Left renal cortex interstitium (tissue), 4 donors: ENCODE measurements at regions not wholly inside any gene's neighbourhood (a gene's known extent, or its start where the extent isn't known, plus 50 kb on each side); places are given as distances from the start of the nearest gene placed in this dataset.
"Not testable (repeated sequence)": the region's sequence is repeated elsewhere in the genome, so short reads cannot be mapped to it uniquely, and the experiment has no call there.

Experiments used
- DNase-seq, 4 donors: peaks; one replicate each; pipeline ENCODE4 v3.0.0-alpha.2; 2013; ENCODE audit warnings: low read depth in 4 of 4, low spot score in 2 of 4, missing footprints in 1 of 4

DNA sequence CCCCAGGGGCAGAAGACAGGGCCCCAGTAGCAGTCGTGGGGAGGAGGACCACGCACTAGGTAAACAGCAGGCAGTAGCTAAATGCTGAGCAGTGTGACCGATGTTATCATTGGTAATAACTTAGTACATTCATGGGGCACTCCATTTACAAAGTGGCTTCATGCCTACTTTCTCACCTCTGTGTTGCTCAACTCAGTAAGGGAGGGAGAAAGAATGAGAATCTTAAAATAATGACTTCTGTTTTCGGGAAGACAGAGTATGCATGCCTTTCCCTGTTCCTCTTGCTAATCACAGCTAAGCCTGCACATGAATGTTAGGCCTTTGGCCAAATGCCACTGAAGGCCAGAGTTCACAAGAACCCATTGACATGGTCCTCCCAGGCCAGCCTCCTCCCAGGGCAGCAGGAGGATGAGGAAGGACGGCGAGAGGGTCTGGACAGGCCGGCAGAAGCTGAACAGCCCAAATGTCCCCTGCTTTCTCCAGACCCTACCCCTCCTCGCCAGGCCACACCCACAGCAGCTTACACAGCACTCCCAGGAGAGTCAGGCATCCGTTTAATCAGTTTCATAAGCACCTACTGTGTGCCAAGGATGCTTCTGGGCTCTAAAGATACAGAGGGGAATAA is 183.4 kb downstream of the ANKRD60 start:
- no peak for DNase-seq

DNA sequence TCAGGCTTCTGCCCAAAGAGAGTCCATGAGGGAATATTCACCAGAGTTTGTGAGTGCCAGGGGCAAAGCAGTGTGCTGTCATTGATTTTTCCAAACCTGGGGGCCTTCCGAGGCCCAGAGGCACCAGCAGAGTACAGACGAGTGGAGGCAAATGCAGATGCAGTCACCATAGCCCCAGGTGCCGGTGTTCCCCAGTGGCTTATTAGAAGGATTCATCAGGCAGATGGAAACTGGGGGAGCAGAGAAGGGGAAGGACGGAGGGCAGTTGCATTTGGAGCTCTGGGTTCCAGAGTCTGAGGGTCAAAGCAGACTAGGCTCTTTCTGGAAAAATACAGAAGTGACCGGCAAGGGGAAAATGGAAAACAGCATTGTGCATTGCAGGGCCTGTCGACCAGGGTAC is 184.2 kb downstream of the ANKRD60 start:
- DNase-seq: no peak

DNA sequence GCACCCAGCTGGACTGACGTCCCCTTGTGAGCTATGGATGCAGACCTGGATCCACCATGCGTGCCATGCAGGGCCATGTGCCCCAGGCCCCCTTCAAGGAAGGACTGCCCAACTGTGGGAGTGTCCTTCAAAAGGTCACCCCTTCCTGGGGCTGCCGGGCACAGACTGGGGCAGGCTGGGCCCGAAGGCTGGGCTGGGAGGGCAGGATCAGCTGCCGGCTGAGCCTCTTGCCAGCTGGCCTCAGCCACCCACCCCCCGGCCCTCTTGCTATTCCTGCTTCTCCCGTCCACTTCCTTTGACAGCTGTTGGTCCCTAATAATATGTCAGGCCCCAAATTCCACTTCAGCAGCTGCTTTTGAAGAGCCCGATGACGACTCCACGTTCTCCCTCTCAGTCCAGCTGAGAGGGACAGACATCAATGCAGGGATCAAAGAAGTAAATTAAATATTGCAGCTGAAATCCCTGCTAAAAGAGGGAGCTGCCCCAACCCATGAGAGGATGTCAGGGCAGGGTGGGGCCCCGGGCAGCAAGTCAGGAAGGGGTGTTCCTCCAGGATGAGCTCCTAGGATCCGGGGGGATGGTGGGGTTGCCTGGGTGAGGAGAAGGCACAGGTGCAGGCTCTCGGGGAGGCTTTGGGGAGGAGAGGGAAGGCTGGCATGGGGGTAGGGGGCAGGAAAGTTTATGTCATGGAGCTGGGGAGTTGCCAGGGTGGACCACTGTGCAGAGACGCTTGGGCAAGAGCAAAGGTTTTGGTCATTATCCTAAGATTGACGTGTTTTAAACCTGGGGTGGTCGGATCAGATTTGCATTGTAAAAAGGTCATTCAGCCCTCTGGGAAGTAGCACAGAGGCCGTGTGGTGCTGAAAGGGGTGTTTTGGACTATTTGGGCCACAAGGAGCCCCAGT is 185.0 kb downstream of the ANKRD60 start:
- no peak for DNase-seq

DNA sequence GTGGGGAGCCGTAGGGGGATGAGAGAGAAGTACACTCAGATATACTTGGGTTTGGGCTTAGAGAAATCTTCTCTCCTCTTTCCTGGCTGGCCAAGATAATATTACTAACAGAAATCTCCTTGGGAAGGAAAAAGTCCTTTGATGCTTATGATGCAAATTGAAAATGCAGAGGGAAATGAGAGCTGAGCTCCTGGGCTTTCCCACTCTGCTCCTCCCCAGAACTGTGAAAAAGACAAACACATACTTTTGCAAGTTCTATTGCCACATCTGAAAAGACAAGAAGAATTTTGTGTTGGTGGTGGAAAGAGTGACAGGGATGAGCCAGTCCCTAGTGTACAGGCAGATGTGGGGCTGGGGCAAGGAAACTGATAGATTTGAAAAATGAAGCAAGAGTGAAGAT is 185.9 kb downstream of the ANKRD60 start:
- no peak for DNase-seq

DNA sequence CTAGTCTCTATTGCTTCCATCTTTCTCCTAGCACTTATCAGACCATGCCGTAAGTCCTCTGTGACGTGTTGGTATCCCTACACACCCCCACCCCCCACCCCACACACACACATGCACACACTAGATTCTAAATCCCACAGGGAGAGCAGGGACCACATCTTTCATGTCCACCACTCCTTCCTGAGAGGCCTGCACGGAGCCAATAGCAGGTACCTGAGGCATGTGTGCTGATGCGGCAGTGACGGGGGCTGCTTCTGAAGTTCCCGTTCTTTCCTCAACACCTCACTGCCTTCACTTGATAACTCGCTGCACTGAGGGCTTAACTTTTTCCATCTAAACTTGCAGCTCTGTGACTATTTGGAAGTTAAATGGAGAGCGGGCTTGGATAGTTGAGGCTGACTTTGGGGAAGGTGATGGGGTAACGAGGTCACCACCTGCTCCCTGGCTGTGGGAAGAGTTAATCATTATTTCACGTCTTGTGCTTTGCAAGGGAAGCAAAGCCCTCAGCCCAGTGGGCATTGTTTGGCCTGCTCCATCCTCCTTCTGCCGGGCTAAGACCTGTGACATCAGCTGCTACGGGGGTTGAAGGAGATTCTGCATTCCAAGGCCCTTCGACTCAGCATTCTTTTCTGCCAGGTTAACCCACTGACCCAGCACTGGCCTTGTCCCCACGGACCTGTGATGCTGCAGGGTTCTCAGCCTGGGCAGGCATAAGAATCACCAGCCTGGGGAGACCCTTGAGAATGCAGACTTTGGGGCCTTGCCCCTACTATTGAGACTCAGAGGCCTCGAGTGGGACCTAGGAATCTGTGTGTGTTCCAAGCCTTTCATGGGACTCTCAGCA is 187.8 kb downstream of the ANKRD60 start:
- no peak for DNase-seq

DNA sequence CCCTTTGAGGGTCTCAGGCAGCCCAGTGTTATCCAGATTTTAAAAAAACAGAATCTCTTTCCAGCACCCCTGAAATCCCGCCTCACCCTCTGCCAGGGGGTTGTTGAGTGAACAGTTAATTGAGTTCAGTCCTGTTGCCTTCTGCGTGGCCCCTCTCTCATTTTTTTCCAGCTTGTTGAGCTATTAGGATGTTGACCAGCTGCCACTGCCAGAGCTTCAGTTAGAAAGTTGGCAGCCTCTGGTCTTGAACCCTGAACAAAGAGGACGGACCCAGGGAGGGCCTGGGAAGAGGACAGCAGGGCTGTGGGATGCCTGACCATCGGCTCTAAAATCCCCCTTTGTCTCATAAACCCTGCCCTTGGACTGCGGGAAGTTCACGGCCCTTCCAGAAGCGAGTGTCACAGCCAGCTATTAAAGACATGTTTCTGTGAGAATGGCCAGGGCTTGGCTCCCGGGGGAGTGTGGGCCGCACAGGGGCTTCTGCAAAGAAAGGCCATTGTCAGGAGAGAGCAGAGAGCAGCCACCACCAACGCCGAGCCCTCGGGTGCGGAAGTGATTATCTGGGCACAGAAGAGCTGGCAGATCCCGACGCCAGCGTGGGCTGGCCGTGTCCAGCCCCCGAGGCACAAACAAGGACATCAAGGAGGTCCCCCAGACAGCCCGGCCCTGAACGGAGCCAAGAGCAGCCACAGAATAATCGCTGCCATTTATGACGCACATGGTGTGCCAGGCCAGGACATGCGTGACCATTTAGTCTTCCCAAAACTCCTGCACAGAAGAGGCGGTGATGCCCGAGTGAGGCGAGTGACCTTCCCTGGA is 189.0 kb downstream of the ANKRD60 start:
- DNase-seq: no peak

DNA sequence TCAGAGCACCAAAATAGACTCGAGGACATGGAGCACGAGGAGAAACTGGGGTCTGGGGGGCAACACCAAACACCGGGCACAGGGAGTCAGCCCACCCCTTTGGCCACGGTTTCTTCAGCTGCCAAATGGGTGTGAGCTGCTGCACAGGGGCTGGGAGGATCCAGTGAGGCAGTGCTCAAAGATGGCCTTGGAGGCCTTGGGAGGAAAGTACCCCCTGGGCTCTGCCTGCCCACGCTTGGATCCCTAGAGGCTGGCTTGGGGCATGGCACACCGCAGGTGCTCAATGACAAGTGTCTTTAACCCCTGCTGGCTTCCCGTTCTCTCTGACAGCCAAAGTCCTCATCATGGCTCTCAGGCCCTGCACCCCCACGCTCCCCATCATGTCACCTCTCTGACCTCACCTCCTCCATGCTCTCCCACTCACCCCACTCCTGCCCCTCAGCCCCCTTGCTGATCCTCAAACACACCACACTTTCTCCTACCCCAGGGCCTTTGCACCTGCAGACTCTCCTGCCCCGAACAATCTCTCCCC is 190.3 kb downstream of the ANKRD60 start:
- DNase-seq: no peak

DNA sequence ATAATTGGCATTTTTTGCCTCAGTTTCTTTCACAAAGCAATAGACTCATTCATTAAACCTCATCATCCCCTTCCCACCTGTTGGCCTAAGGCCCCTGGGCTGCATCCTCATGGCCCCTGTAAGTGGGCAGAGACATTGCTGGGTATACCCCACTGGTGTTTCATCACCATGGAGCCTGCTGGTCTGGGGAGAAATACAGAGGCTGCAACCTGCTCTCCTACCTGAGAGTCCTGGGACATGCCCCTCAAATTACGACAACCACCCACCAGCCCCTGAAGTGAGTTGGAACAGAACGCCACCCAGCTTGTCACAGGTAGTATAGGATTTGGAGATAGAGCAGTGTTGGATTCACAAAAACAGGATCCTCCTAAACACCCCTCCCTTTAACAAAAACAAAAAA is 190.8 kb downstream of the ANKRD60 start:
- no peak for DNase-seq

DNA sequence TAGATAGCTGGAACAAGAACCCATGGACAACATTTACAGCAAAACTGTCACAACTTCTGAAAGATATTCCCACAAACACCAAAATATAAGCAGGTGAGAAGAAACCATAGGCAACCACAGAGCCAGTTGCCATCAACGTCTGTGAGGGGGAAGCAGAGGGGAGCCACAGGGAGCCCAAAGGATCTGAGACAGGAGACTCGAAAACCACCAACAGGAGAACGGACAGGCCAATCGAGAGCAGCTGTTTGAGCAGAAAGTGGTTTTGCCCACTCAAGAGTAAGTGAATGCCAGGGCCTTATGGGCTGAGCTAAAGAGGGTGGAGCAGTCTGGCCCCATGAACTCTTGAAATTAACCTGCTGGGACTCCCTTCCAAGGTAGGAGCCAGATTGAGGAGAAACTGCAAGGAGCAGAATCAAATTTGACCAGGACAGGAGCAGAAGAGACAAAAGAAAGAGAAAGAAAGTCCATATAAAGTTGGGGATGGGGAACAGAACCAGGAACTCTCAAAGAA is 195.4 kb downstream of the ANKRD60 start:
- DNase-seq: no peak

DNA sequence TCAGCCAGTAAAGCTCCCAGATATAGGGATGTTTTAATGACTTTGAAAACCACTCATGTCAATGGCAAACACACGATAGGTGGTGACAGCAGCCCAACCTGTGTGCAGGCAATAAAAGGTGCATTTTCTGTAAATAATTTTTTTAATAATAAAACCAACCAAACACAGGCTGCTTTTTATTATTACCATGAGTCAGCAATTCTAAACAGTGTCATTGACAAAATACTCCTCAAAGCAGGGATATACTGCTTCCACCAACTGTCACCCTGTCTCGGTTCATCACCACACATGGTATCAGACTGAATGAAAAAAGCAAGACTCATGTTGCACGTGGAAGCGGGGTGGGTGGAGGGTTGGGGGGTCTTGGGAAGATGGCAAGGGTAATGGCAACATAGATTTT is 195.9 kb downstream of the ANKRD60 start:
- DNase-seq: no peak

DNA sequence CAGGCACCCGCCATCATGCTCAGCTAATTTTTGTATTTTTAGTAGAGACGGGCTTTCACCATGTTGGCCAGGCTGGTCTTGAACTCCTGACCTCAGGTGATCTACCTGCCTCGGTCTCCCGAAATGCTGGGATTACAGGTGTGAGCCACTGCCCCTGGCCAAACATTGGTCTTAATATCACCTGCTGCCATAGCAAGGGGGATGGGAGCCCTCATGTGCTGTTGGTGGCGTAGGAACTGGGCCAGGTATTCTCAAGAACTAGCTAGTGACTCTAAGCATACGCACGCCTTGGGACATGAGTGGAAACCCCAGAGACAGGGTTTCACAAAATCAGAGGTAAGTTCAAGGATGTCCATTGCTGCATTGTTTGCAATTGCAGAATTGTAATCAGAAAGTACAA is 197.1 kb downstream of the ANKRD60 start:
- DNase-seq: not testable (repeated sequence)

DNA sequence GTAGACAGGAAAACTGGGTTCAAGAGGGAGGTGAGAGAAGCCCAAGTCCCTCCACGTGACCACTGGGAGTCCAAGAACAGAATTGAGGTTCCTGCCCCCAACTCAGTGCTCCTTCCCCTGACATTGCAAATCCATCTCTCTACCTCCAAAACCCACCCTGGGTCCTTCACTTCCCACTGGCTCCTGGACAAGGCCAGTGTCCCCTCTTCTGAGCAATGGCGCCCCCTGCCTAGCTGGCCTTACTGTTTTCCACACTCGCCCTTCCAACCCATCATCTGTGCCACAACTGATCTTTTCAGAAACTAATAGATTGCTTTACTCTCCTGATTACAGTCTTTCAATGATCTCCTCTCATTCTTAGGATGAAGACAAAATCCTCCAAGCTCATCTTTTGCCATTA is 200.3 kb downstream of the ANKRD60 start:
- no peak for DNase-seq

DNA sequence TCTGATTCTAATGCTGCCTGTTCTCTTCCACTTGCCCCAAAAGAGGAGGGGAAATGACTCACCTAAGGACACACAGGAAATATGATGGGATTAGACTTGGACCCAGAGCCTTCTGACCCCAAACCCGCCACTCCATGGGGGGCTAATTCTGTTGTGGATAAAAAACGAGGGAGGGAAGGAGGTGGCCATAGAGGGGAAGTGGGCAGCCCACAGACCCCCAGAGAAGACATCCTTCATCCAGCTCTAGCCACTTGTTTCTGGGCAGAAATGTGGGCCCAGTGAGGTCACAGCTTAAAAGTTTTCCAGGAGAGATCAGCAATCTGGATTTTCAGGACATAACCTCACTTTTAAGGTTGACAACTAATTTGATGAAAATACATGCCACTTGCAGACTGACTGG is 202.1 kb downstream of the ANKRD60 start:
- no peak for DNase-seq

DNA sequence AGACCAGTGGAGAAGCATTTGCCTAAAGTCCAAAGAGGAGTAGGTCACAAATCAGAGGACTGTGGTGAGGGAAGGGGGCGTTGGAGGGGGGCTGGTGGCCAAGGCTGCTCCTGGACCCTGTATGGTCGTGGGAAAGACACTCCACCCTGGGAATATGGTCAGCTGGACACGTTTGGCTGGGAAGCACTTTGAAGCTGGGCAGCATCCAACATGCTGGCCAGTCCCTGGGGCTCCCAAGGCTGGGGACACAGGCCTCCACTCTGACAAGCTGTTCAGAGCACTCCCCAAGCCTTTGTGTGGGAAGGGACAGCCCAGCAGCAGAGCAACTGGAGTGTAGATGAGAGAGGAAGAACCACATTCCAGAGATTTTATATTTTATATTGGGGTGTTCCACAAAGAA is 203.2 kb downstream of the ANKRD60 start:
- no peak for DNase-seq

DNA sequence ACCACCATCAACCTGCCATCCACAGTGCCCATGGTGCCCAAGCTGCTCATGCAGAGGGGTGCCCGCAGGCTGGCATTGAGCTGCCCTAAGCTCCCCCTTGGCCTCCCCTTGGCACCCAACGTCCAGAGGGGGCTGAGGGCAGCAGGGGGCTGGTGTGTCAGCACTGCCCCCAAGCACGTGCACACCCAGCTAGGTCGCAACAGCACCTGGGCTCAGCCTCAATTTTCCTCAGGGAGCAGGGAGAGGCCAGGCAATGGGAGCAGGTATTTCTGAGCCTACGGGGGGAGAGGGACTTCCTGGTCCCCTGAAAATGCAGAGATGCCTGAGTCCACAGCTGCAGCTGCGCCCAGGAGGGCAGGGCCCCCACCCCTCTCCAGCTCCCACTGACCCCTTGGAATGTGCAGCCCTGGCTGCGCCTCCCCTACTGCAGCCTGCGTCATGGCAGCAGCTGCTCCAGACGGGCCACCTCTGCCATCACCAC is 204.2 kb downstream of the ANKRD60 start:
- no peak for DNase-seq

DNA sequence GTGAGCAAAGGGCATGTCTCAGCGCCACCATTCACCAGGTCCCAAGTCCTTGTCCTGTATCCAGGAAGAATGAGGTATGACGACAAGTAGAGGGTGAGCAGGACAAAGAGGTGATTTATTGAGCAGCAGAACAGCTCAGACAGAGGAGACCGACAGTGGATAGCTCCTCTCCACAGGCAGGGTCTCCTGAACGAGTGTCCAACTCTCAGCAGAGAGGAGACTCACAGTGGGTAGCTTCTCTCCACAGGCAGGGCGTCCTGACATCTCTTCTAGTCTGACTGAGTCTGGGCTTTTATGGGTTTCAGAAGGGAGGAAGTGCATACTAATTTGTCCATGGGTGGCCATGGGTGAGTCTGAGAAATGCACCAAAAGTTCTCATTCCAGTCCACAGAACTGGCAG is 204.7 kb downstream of the ANKRD60 start:
- no peak for DNase-seq

DNA sequence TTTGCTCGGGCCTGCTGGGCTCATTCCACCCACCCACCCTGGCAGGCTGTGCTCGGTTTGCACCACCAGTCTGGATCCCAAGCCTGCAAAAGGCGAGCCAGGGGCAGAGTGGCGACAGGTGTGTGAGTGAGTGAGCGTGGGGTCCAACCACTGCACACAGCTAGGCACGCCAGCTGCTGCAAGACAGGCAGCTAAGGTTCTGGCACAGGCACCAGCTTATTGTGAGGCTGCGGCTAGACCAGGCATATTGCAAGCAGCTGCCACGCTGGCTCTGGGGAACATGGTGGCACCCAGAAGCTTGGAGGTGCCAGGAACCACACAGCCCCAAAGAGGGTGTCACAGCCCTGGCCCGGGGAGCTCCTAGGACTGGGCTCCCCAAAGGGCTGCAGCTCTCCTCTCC is 205.1 kb downstream of the ANKRD60 start:
- no peak for DNase-seq

DNA sequence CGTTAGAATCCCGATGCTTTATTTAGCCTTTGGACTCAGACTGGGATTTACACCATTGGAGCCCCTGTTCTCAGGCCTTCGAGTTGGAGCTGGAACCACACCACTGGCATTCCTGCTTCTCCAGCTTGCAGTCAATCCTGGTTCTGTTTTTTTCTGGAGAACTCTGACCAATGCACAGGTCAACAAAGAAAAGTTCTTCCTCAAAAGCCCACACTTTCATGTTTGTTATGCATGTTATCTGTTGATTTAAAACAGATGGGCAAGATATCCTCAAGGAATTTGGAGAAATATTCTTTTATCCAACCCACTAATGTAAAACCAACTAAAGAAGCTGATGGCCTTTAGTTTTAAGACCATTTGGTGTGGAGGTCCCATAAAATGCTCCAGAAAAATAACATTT is 205.7 kb downstream of the ANKRD60 start:
- DNase-seq: no peak

DNA sequence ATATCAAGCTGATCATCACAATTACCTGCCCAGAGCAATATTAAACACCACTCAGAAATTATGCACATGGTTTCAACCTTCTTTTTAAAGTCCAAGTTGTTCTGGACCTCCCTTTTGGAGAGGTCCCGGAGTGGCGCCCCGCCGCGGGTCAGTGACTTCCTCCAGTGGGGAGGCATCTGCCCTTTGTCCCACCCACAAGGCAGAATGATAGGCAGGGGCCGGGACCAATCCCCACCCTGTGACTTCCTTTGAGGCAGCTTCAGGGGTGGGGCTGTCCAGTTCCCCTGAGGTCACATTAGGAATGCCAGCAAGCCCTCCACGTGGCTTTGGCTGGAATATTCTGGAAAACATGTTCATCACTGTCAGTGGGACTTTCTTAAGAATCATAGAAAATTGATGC is 207.0 kb downstream of the ANKRD60 start:
- no peak for DNase-seq
